ENCODE measurements at regions not wholly inside any gene's neighbourhood (a gene's known extent, or its start where the extent isn't known, plus 50 kb on each side); places are given as distances from the start of the nearest gene placed in this dataset.
A peak's percentile ranks its signal among the peaks of the same experiment; 100 is the strongest.
"Not testable (repeated sequence)": the region's sequence is repeated elsewhere in the genome, so short reads cannot be mapped to it uniquely, and the experiment has no call there.

- no peak for DNase-seq
Measured at GRCh38 chr6:112522587-112522986, 175.5 kb downstream of the RFPL4B start.

- no peak for DNase-seq
Measured at GRCh38 chr6:112524071-112524470, 176.9 kb downstream of the RFPL4B start.

- no peak for DNase-seq
Measured at GRCh38 chr6:112525749-112526148, 178.6 kb downstream of the RFPL4B start.

GRCh38 chr6:112526594-112526993 lies 179.5 kb downstream of the RFPL4B start:
- DNase-seq, result no peak

- DNase-seq, result not testable (repeated sequence)
Measured at GRCh38 chr6:112528306-112528705, 181.2 kb downstream of the RFPL4B start.

- DNase-seq, result no peak
Measured at GRCh38 chr6:112535816-112536215, 188.7 kb downstream of the RFPL4B start.

- no peak for DNase-seq
Measured at GRCh38 chr6:112539355-112539754, 192.2 kb downstream of the RFPL4B start.

- not testable (repeated sequence) for DNase-seq
Measured at GRCh38 chr6:112541847-112542246, 194.7 kb downstream of the RFPL4B start.

GRCh38 chr6:112547321-112548085 lies 200.4 kb downstream of the RFPL4B start:
- DNase-seq, result not testable (repeated sequence)

- DNase-seq, result no peak
Measured at GRCh38 chr6:112549749-112550148, 202.6 kb downstream of the RFPL4B start.

- DNase-seq, result no peak
Measured at GRCh38 chr6:112557435-112557834, 210.3 kb downstream of the RFPL4B start.

GRCh38 chr6:112557961-112558360 lies 210.8 kb downstream of the RFPL4B start:
- DNase-seq, result no peak

GRCh38 chr6:112560651-112561050 lies 213.5 kb downstream of the RFPL4B start:
- no peak for DNase-seq

- DNase-seq, result no peak
Measured at GRCh38 chr6:112562301-112563231, 215.4 kb downstream of the RFPL4B start.

GRCh38 chr6:112563368-112563767 lies 216.2 kb downstream of the RFPL4B start:
- peak; percentile 79 for DNase-seq

GRCh38 chr6:112568066-112568465 lies 220.9 kb downstream of the RFPL4B start:
- DNase-seq, result no peak

- DNase-seq, result no peak
Measured at GRCh38 chr6:112571488-112572270, 224.5 kb downstream of the RFPL4B start.

- DNase-seq, result peak; percentile 57
Measured at GRCh38 chr6:112574190-112574589, 227.1 kb downstream of the RFPL4B start.

GRCh38 chr6:112575309-112575834 lies 228.2 kb downstream of the RFPL4B start:
- DNase-seq, result no peak

- no peak for DNase-seq
Measured at GRCh38 chr6:112576423-112576822, 229.3 kb downstream of the RFPL4B start.

- DNase-seq, result no peak
Measured at GRCh38 chr6:112579601-112580000, 232.5 kb downstream of the RFPL4B start.

- no peak for DNase-seq
Measured at GRCh38 chr6:112581015-112581414, 233.9 kb downstream of the RFPL4B start.

GRCh38 chr6:112590326-112590725 lies 243.2 kb downstream of the RFPL4B start:
- DNase-seq, result no peak

Measured in islet precursor cell (in vitro differentiated cells).